ENCODE measurements at regions not wholly inside any gene's neighbourhood (a gene's known extent, or its start where the extent isn't known, plus 50 kb on each side); places are given as distances from the start of the nearest gene placed in this dataset.

DNA sequence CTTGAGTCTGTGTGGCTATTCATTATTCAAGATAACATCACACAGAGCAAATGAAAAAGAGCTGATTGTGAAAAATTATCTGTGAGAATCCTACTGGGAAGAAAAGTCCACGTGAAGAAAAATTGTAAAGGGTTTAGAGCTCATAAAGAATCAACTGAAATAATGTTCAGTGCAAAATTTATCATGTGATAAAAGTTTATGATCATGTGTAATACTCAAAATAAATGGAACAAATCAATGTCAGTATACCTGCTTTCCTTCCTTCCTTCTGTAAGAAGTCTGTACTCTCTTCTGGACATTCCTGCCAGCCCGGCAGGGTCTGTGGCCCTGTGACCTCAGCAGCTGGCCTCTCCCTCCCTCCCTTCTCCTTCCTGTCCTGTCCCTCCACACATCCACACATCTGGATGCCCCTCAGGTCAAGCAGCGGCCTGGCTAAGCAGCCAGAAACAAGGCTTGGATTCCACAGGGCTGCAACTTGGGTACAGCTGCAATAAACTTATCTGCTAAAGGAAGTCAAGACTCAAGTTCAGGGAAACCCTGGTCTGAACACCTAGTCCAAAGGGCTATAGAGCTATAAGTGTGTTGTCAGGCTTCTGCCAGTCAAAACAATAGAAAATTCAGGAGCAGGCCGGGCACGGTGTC lies 172.1 kb downstream of the MREG start:
- TF ChIP-seq CTCF (IDR thresholded peaks at IDR 0.05), result no peak
- TF ChIP-seq POLR2A (IDR thresholded peaks at IDR 0.05), result no peak
